Caki2 (cell line): ENCODE measurements at regions not wholly inside any gene's neighbourhood (a gene's known extent, or its start where the extent isn't known, plus 50 kb on each side); places are given as distances from the start of the nearest gene placed in this dataset.
"Not testable (repeated sequence)": the region's sequence is repeated elsewhere in the genome, so short reads cannot be mapped to it uniquely, and the experiment has no call there.

Experiments
- DNase-seq: peaks from one replicate; pipeline ENCODE4 v3.0.0-alpha.2; 2015; ENCODE audit warnings: low read depth
- in situ Hi-C: cut with HindIII; loops from 2 replicates; pipeline ENCODE4 v1.10.0; 2016; ENCODE audit warnings: low sequenced_read_pairs, low pct_unique_long_range_greater_than_20kb, mixed read lengths

- DNase-seq: no peak
- in situ Hi-C loops: no loop called here
Measured at GRCh38 chr7:41415051-41415450, 287.8 kb downstream of the INHBA start.

- in situ Hi-C loops: no loop called here
- no peak for DNase-seq
Measured at GRCh38 chr7:41404375-41405074, 298.4 kb downstream of the INHBA start.

GRCh38 chr7:41403291-41403690 lies 299.6 kb downstream of the INHBA start:
- in situ Hi-C loops: no loop called here
- DNase-seq: no peak

- no peak for DNase-seq
- in situ Hi-C loops: no loop called here
Measured at GRCh38 chr7:41401833-41402232, 301.1 kb downstream of the INHBA start.

GRCh38 chr7:41399171-41399570 lies 303.7 kb downstream of the INHBA start:
- in situ Hi-C loops: no loop called here
- DNase-seq: no peak

- in situ Hi-C loops: no loop called here
- no peak for DNase-seq
Measured at GRCh38 chr7:41391818-41392217, 311.1 kb downstream of the INHBA start.

GRCh38 chr7:41388933-41389332 lies 314.0 kb downstream of the INHBA start:
- DNase-seq, in situ Hi-C loops: not testable (repeated sequence)

GRCh38 chr7:41385996-41386395 lies 316.9 kb downstream of the INHBA start:
- no peak for DNase-seq
- in situ Hi-C loops: no loop called here

GRCh38 chr7:41384418-41384817 lies 318.5 kb downstream of the INHBA start:
- DNase-seq: no peak
- in situ Hi-C loops: no loop called here

GRCh38 chr7:41383596-41383995 lies 319.3 kb downstream of the INHBA start:
- no peak for DNase-seq
- in situ Hi-C loops: no loop called here

GRCh38 chr7:41378156-41378555 lies 324.7 kb downstream of the INHBA start:
- no peak for DNase-seq
- in situ Hi-C loops: no loop called here

- DNase-seq: no peak
- in situ Hi-C loops: no loop called here
Measured at GRCh38 chr7:41375582-41375981, 327.3 kb downstream of the INHBA start.

- DNase-seq: no peak
- in situ Hi-C loops: no loop called here
Measured at GRCh38 chr7:41374150-41374848, 328.6 kb downstream of the INHBA start.

- DNase-seq: no peak
- in situ Hi-C loops: no loop called here
Measured at GRCh38 chr7:41367967-41368882, 334.7 kb downstream of the INHBA start.

- in situ Hi-C loops: no loop called here
- DNase-seq: no peak
Measured at GRCh38 chr7:41351091-41351490, 351.8 kb downstream of the INHBA start.

GRCh38 chr7:41346878-41347277 lies 356.0 kb downstream of the INHBA start:
- in situ Hi-C loops: no loop called here
- DNase-seq: no peak

- in situ Hi-C loops: no loop called here
- DNase-seq: no peak
Measured at GRCh38 chr7:41339913-41340676, 362.8 kb downstream of the INHBA start.

GRCh38 chr7:41336981-41337380 lies 365.9 kb downstream of the INHBA start:
- no peak for DNase-seq
- in situ Hi-C loops: no loop called here
